Head of caudate nucleus (tissue), 42 donors: ENCODE measurements at regions not wholly inside any gene's neighbourhood (a gene's known extent, or its start where the extent isn't known, plus 50 kb on each side); places are given as distances from the start of the nearest gene placed in this dataset.
A peak's percentile ranks its signal among the peaks of the same experiment; 100 is the strongest.
"Not testable (repeated sequence)": the region's sequence is repeated elsewhere in the genome, so short reads cannot be mapped to it uniquely, and the experiment has no call there.

Experiments used
- DNase-seq, 42 donors: peaks; one replicate each; pipeline versions ENCODE4 v3.0.0 to v3.0.0-alpha.2; 2020 to 2021; ENCODE audit warnings: mixed read lengths in 7 of 42
- intact Hi-C: fragments of 100-400 bp; cut with DNase I; formaldehyde crosslinking; loops from one replicate; pipeline ENCODE4 v1.15.0; 2022

GRCh38 chr5:3333836-3334235, 261.8 kb upstream of the IRX1 start:
- DNase-seq: no peak
- intact Hi-C loops: no loop called here

DNA sequence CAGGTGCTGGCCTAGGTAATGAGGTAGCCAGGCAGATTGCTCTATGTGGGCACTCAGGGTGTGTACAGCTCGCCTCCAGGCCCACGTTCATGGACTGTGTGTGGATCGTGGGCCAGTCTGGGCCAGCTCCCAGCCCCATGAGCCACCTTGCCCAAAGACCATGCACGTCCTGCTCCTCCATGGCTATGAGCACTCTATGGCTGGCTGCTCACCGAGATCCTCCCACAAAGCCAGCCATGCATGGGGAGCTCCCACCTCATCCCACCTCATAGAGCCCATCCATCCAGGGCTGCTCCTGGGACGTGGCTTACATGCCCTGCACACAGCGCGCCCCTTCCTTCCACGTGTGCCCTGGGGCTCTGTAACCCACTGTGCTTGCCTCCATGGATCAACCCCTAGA, 262.5 kb upstream of the IRX1 start:
- DNase-seq: no peak
- intact Hi-C loops: no loop called here

- no peak for DNase-seq
- intact Hi-C loops: no loop called here
These were observed 263.8 kb upstream of the IRX1 start for GRCh38 chr5:3331819-3332218.

- intact Hi-C loops: no loop called here
These were observed 265.2 kb upstream of the IRX1 start for GRCh38 chr5:3330442-3330841.

DNA sequence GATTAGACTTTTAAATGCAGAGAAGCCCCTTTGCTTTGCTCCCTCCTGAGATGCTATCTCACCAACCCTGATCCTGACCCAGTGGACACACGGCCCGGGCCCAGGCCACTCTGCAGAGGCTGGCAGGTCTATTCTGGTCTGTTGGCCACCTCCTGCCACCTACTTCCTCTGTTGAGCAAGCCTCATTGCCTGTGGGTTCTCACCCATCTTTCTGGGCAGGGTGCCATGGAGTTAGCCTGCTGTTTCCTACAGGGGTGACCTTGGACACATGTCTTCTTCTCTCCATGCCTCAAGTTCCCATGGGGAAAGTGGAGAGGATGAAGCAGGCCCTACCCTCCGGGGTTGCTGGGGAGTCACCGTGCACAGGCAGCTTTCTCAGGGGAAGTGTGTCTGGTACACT, 266.2 kb upstream of the IRX1 start:
- DNase-seq: no peak
- intact Hi-C loops: no loop called here

More at GRCh38 chr5:3330442-3330841, 265.2 kb upstream of the IRX1 start:
- no peak for DNase-seq

- DNase-seq: no peak
- intact Hi-C loops: no loop called here
These were observed 268.8 kb upstream of the IRX1 start for GRCh38 chr5:3326841-3327232.

- DNase-seq: no peak
- intact Hi-C loops: no loop called here
These were observed 269.4 kb upstream of the IRX1 start for GRCh38 chr5:3325972-3326840.

- intact Hi-C loops: no loop called here
- DNase-seq: no peak
These were observed 270.2 kb upstream of the IRX1 start for GRCh38 chr5:3325201-3325971.

DNA sequence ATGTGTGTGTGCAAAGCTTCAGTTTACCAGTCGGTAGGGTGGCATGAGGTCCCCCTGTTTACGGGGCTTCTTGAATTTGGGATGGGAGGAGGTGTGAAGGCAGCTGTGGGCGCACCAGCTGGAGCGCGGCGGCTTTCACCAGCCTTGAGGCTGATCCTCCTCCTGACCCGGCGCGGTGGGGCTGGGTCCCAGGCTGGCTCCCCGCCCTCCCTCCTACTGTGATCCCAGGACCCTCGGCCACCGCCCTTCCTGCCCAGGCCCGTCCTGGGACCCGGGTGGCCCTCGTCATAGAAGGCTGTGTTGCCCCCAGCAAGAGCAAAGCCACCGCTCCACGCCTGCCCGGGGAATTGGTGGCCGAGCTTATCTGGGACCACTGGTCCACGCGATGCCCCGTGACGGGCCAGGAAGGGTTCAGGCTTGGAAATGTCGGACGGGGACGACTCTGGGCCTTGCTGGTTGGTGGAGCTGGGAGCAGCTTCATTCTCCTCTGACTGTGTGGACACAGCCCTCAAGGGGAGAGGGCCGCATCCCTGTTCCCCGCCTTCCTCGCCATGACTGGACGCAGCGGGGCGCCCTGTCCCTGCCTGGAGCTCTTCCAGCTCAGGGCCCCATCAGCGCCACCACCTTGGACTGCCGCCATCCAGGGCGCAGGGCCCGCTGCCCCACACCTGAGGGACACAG, 271.1 kb upstream of the IRX1 start:
- intact Hi-C loops: no loop called here
- peak in 1 of 42 donors; percentile 30 for DNase-seq

- DNase-seq, intact Hi-C loops: not testable (repeated sequence)
These were observed 271.7 kb upstream of the IRX1 start for GRCh38 chr5:3323966-3324365.

- no peak for DNase-seq
- intact Hi-C loops: no loop called here
These were observed 272.5 kb upstream of the IRX1 start for GRCh38 chr5:3323144-3323543.

DNA sequence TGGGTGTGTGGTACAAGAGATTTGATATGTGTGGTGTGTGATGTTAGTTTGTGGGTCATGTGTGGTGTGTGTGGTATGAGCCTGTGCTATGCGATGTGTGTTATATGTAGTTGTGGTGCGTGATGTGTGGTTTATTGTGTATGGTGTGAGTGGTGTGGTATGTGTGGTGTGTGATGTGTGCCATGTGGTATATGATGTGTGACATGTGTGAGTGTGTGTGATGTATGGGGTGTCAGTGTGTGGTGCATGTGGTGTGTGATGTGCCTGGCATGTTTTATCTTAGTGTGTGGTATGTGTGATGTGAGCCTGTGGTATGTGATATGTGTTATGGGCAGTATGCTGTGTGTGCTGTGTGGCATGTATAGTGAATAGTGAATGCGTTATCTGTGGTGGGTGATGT, 273.0 kb upstream of the IRX1 start:
- intact Hi-C loops: no loop called here
- DNase-seq: no peak

DNA sequence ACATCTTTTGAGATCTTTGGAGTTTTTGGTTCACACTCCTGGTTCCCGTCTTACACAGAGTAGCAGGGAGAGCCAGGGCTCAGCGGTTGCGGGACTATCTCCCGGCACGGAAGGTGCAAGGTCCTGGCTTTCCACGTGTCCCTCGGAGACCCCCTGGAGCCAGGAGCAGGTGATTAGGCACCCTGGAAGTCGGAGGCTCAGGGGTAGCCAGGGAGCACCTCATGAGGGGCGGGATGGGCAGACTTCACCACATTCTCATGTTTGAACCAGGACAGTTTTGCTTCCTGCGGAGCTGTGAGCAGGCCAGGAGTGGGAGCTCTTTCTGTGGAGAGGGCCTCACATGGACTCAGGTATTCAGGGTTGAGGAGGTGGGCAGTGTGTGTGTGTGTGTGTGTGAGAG, 273.7 kb upstream of the IRX1 start:
- DNase-seq: peak in 1 of 42 donors; percentile 20
- intact Hi-C loops: no loop called here

DNA sequence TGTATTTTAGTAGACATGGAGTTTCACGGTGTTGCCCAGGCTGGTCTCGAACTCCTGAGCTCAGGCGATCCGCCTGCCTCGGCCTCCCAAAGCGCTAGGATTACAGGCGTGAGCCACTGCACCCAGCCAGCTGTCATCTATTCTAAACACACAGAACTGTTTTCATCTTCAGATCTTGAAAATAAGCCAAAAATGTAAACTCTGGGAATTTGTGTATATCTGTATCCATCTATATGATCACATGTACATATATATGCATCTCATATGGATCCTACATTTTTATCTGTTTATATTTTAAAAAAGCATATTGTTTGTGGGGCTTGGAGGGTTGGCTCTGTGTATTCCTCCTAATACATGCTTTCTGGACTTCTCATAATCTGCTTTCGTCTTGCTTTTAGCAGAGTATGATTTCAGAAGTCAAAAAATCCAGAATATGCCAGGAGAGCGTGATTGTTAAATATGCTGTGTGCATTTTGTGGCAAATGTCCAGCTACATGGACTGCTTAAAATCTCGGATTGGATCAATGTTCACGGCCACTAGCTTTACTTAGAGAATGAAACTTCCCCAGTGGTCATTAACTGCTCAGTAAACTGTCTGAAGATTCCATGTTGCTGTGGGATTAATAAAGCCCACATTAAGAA, 274.4 kb upstream of the IRX1 start:
- intact Hi-C loops: no loop called here
- peak in 1 of 42 donors; percentile 4 for DNase-seq

DNA sequence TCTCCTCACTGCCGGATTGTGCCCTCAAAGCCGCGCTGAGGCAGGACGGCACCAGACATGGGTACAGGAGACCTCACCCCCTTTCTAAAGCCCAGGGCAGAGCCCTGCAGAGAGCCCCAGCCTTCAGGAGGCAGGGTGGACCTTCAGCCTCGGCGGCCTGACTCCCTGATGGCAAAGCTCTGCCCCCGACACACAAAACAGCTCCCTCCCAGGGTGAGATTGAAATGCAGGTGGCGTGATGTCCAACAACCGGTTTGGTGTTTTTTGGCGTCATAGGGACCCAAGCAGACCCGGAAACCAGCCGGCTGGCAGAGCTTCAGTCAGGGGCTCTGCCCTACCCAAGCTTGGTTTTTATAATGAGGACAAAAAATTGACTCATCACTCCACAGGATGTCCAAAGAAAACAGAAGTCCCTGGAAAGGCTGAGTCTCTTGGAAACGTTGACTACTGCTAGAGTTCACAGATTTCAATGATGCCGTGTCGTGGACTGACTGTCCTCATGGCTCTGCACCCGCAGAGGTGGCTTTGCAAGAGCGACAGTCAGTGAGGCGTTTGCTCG, 275.2 kb upstream of the IRX1 start:
- DNase-seq: peak in 2 of 42 donors; percentile 13 to 24
- intact Hi-C loops: no loop called here

DNA sequence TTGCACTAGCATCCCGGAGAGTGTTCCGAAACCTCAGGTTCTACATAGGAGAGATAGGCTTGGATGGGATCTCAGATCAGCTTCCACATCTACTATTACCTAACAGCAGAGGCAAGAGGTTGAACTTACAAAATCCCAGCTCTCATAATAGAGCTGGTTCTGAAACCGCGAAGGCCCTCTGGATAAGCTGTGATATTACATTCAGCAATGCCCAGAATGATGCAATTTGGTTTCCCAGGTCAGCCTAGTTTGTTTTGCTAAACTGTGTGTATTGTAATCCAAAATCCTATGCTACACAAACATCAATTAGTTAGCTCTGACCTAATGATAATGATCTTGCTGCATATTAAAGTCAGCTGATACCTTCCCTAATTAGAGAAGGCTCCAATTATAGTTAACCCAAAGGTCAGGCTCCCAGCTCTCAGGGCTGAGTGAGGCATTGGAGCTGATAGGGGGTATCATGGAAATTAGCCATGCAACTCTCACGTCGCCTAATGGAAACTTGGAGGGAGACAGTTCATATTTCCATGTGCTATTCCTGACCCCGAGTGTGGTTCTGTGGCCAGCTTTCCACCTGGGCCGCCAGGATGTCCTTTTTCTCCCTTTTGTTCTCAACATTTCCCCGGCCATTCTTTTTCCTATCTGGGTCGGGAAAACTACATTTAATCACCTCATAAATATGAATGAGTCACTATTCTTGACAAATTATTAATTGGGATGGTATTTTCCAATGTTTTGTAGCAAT, 278.4 kb upstream of the IRX1 start:
- intact Hi-C loops: no loop called here
- DNase-seq: no peak

- intact Hi-C loops: no loop called here
- DNase-seq: no peak
These were observed 282.1 kb upstream of the IRX1 start for GRCh38 chr5:3313569-3313968.

GRCh38 chr5:3312299-3312698, 283.3 kb upstream of the IRX1 start:
- intact Hi-C loops: no loop called here

More at GRCh38 chr5:3312299-3312698, 283.3 kb upstream of the IRX1 start:
- no peak for DNase-seq
